ENCODE measurements at regions not wholly inside any gene's neighbourhood (a gene's known extent, or its start where the extent isn't known, plus 50 kb on each side); places are given as distances from the start of the nearest gene placed in this dataset.

GRCh38 chrX:129092757-129093156 is 430.5 kb downstream of the SMARCA1 start:
- TF ChIP-seq CTCF (IDR thresholded peaks at IDR 0.05; ENCODE audit: poor library complexity) (no peak), EZH2 (IDR thresholded peaks at IDR 0.05; ENCODE audit: borderline replicate concordance) (no peak), EZH2phosphoT487 (IDR thresholded peaks at IDR 0.05; ENCODE audit: low read depth, severe bottlenecking, unreplicated experiment) (no peak)

Measured in hepatocyte (in vitro differentiated cells).